IgD-negative memory B cell (primary cell): ENCODE measurements at regions not wholly inside any gene's neighbourhood (a gene's known extent, or its start where the extent isn't known, plus 50 kb on each side); places are given as distances from the start of the nearest gene placed in this dataset.
"Not testable (repeated sequence)": the region's sequence is repeated elsewhere in the genome, so short reads cannot be mapped to it uniquely, and the experiment has no call there.

Source experiments
- H3K27ac Mint-ChIP-seq, 3 donors: one replicate each; pipeline ENCODE4 v1.8.0; 2020 to 2022; ENCODE audit warnings: mild to moderate bottlenecking in 3 of 3, mixed read lengths in 3 of 3, moderate library complexity in 1 of 3
- H3K27me3 Mint-ChIP-seq: one replicate; pipeline ENCODE4 v1.8.0; 2021; ENCODE audit warnings: mixed read lengths
- H3K36me3 Mint-ChIP-seq: one replicate; pipeline ENCODE4 v1.8.0; 2020; ENCODE audit warnings: mild to moderate bottlenecking, mixed read lengths
- H3K4me1 Mint-ChIP-seq, 3 donors: one replicate each; pipeline ENCODE4 v1.8.0; 2020 to 2022; ENCODE audit warnings: mixed read lengths in 3 of 3, mild to moderate bottlenecking in 1 of 3
- H3K4me3 Mint-ChIP-seq, 4 donors: one replicate each; pipeline ENCODE4 v1.8.0; 2020 to 2022; ENCODE audit warnings: mild to moderate bottlenecking in 4 of 4, mixed read lengths in 4 of 4, moderate library complexity in 3 of 4
- H3K9me3 Mint-ChIP-seq, 3 donors: one replicate each; pipeline ENCODE4 v1.8.0; 2020 to 2021; ENCODE audit warnings: mixed read lengths in 3 of 3, mild to moderate bottlenecking in 1 of 3

GRCh38 chr1:8159470-8160024 lies 133.4 kb upstream of the ERRFI1 start:
- no peaks in the 10 kb centered on the region for H3K4me1 Mint-ChIP-seq
- H3K27me3 Mint-ChIP-seq, result peaks cover 22% of the 10 kb centered on the region
- no peaks in the 10 kb centered on the region for H3K36me3 Mint-ChIP-seq
- H3K27ac Mint-ChIP-seq, result no peak overlapping the region
- H3K9me3 Mint-ChIP-seq, result peaks cover 0 to 8% (median 0%) of the 10 kb centered on the region in 3 donors
- H3K4me3 Mint-ChIP-seq, result no peak overlapping the region

- Mint-ChIP-seq H3K9me3 (peaks cover 0 to 8% (median 0%) of the 10 kb centered on the region in 3 donors), H3K27ac (no peak overlapping the region), H3K27me3 (peaks cover 24% of the 10 kb centered on the region), H3K4me3 (peak overlapping the region in 1 of 4 donors; percentile 63), H3K36me3 (no peaks in the 10 kb centered on the region), H3K4me1 (no peaks in the 10 kb centered on the region)
Measured at GRCh38 chr1:8158995-8159394, 132.9 kb upstream of the ERRFI1 start.

- Mint-ChIP-seq H3K9me3 (peaks cover 0 to 12% (median 0%) of the 10 kb centered on the region in 3 donors), H3K27ac (no peak overlapping the region), H3K4me1 (no peaks in the 10 kb centered on the region), H3K36me3 (no peaks in the 10 kb centered on the region), H3K4me3 (no peak overlapping the region), H3K27me3 (peaks cover 21% of the 10 kb centered on the region)
Measured at GRCh38 chr1:8157765-8158164, 131.7 kb upstream of the ERRFI1 start.

GRCh38 chr1:8155528-8156186 lies 129.5 kb upstream of the ERRFI1 start:
- H3K9me3 Mint-ChIP-seq, result peaks cover 0 to 8% (median 0%) of the 10 kb centered on the region in 3 donors
- no peaks in the 10 kb centered on the region for H3K36me3 Mint-ChIP-seq
- H3K27me3 Mint-ChIP-seq, result peaks cover 19% of the 10 kb centered on the region
- no peak overlapping the region for H3K4me3 Mint-ChIP-seq
- H3K27ac Mint-ChIP-seq, result no peak overlapping the region
- peaks cover 0 to 3% (median 0%) of the 10 kb centered on the region in 3 donors for H3K4me1 Mint-ChIP-seq

GRCh38 chr1:8154621-8155052 lies 128.5 kb upstream of the ERRFI1 start:
- Mint-ChIP-seq H3K27ac (no peak overlapping the region), H3K4me3 (no peak overlapping the region)

GRCh38 chr1:8153961-8154360 lies 127.9 kb upstream of the ERRFI1 start:
- peaks cover 18% of the 10 kb centered on the region for H3K27me3 Mint-ChIP-seq
- no peaks in the 10 kb centered on the region for H3K36me3 Mint-ChIP-seq
- peaks cover 0 to 4% (median 0%) of the 10 kb centered on the region in 3 donors for H3K4me1 Mint-ChIP-seq
- H3K9me3 Mint-ChIP-seq, result peaks cover 0 to 7% (median 0%) of the 10 kb centered on the region in 3 donors
- H3K4me3 Mint-ChIP-seq, result no peak overlapping the region
- H3K27ac Mint-ChIP-seq, result no peak overlapping the region

More at GRCh38 chr1:8154621-8155052, 128.5 kb upstream of the ERRFI1 start:
- Mint-ChIP-seq H3K9me3 (peaks cover 0 to 8% (median 0%) of the 10 kb centered on the region in 3 donors), H3K27me3 (peaks cover 19% of the 10 kb centered on the region), H3K4me1 (peaks cover 0 to 4% (median 0%) of the 10 kb centered on the region in 3 donors), H3K36me3 (no peaks in the 10 kb centered on the region)

- H3K9me3 Mint-ChIP-seq, result peaks cover 0 to 6% (median 0%) of the 10 kb centered on the region in 3 donors
- H3K4me3 Mint-ChIP-seq, result no peak overlapping the region
- H3K4me1 Mint-ChIP-seq, result peaks cover 0 to 4% (median 0%) of the 10 kb centered on the region in 3 donors
- peaks cover 19% of the 10 kb centered on the region for H3K27me3 Mint-ChIP-seq
- peak overlapping the region in 2 of 3 donors; percentile 76 to 86 for H3K27ac Mint-ChIP-seq
- no peaks in the 10 kb centered on the region for H3K36me3 Mint-ChIP-seq
Measured at GRCh38 chr1:8152731-8153702, 126.9 kb upstream of the ERRFI1 start.

- Mint-ChIP-seq H3K4me1 (peaks cover 0 to 4% (median 0%) of the 10 kb centered on the region in 3 donors), H3K36me3 (no peaks in the 10 kb centered on the region), H3K4me3 (no peak overlapping the region), H3K27me3 (peaks cover 19% of the 10 kb centered on the region), H3K27ac (peak overlapping the region in 1 of 3 donors; percentile 66), H3K9me3 (peaks cover 0 to 6% (median 0%) of the 10 kb centered on the region in 3 donors)
Measured at GRCh38 chr1:8151647-8152046, 125.5 kb upstream of the ERRFI1 start.

GRCh38 chr1:8149756-8150155 lies 123.6 kb upstream of the ERRFI1 start:
- not testable (repeated sequence) for H3K4me3 Mint-ChIP-seq, H3K36me3 Mint-ChIP-seq, H3K27me3 Mint-ChIP-seq, H3K9me3 Mint-ChIP-seq, H3K27ac Mint-ChIP-seq, H3K4me1 Mint-ChIP-seq

- peaks cover 9% of the 10 kb centered on the region for H3K27me3 Mint-ChIP-seq
- no peak overlapping the region for H3K27ac Mint-ChIP-seq
- no peaks in the 10 kb centered on the region for H3K9me3 Mint-ChIP-seq
- no peaks in the 10 kb centered on the region for H3K36me3 Mint-ChIP-seq
- peaks cover 0 to 6% (median 0%) of the 10 kb centered on the region in 3 donors for H3K4me1 Mint-ChIP-seq
- H3K4me3 Mint-ChIP-seq, result no peak overlapping the region
Measured at GRCh38 chr1:8147956-8148355, 121.8 kb upstream of the ERRFI1 start.

GRCh38 chr1:8146257-8146855 lies 120.2 kb upstream of the ERRFI1 start:
- Mint-ChIP-seq H3K27me3 (peaks cover 9% of the 10 kb centered on the region), H3K4me1 (peaks cover 0 to 6% (median 0%) of the 10 kb centered on the region in 3 donors), H3K36me3 (no peaks in the 10 kb centered on the region), H3K9me3 (peaks cover 0 to 2% (median 0%) of the 10 kb centered on the region in 3 donors), H3K27ac (no peak overlapping the region), H3K4me3 (no peak overlapping the region)

- peaks cover 0 to 3% (median 0%) of the 10 kb centered on the region in 3 donors for H3K9me3 Mint-ChIP-seq
- H3K4me3 Mint-ChIP-seq, result no peak overlapping the region
- H3K27me3 Mint-ChIP-seq, result peaks cover 9% of the 10 kb centered on the region
- peaks cover 0 to 3% (median 0%) of the 10 kb centered on the region in 3 donors for H3K4me1 Mint-ChIP-seq
- no peaks in the 10 kb centered on the region for H3K36me3 Mint-ChIP-seq
- no peak overlapping the region for H3K27ac Mint-ChIP-seq
Measured at GRCh38 chr1:8145545-8146202, 119.6 kb upstream of the ERRFI1 start.

GRCh38 chr1:8144323-8144722 lies 118.2 kb upstream of the ERRFI1 start:
- peaks cover 0 to 2% (median 0%) of the 10 kb centered on the region in 3 donors for H3K4me1 Mint-ChIP-seq
- H3K27ac Mint-ChIP-seq, result peak overlapping the region in 1 of 3 donors; percentile 31

GRCh38 chr1:8142955-8143629 lies 117.0 kb upstream of the ERRFI1 start:
- Mint-ChIP-seq H3K36me3 (no peaks in the 10 kb centered on the region), H3K9me3 (peaks cover 0 to 3% (median 0%) of the 10 kb centered on the region in 3 donors), H3K4me1 (peaks cover 0 to 2% (median 0%) of the 10 kb centered on the region in 3 donors), H3K4me3 (no peak overlapping the region), H3K27ac (no peak overlapping the region), H3K27me3 (peaks cover 12% of the 10 kb centered on the region)

More at GRCh38 chr1:8144323-8144722, 118.2 kb upstream of the ERRFI1 start:
- Mint-ChIP-seq H3K9me3 (peaks cover 0 to 3% (median 0%) of the 10 kb centered on the region in 3 donors), H3K36me3 (no peaks in the 10 kb centered on the region), H3K27me3 (peaks cover 9% of the 10 kb centered on the region), H3K4me3 (no peak overlapping the region)
